SK-N-SH (cell line): ENCODE measurements at regions not wholly inside any gene's neighbourhood (a gene's known extent, or its start where the extent isn't known, plus 50 kb on each side); places are given as distances from the start of the nearest gene placed in this dataset.

Experiments used
- CHD2 ChIP-seq: fragments of 150-350 bp; IDR thresholded peaks from 2 replicates; pipeline ENCODE4 v1.6.1; 2018; ENCODE audit warnings: low read length; ENCODE audit not compliant: partially characterized antibody
- CTCF ChIP-seq: fragments of 200-600 bp; sonication (generic); IDR thresholded peaks from 2 replicates; pipeline ENCODE4 v1.6.1; 2017; ENCODE audit warnings: antibody characterized with exemption, mild to moderate bottlenecking, moderate library complexity
- EP300 ChIP-seq, 2 experiments: IDR thresholded peaks; 2 replicates each; pipeline versions ENCODE4 v1.4.0 to v1.6.1; 2012; ENCODE audit warnings: borderline replicate concordance in 1 of 2, low read depth in 1 of 2, low read length in 1 of 2
- EZH2phosphoT487 ChIP-seq: fragments of 200-600 bp; sonication (generic); IDR thresholded peaks from 2 replicates; pipeline ENCODE4 v1.6.1; 2017; ENCODE audit warnings: low read depth, mixed run types, mild to moderate bottlenecking, antibody characterized with exemption, moderate library complexity, borderline replicate concordance
- JUND ChIP-seq: IDR thresholded peaks from 2 replicates; pipeline ENCODE4 v1.4.0; 2012
- NFIC ChIP-seq: IDR thresholded peaks from 2 replicates; pipeline ENCODE4 v1.4.0; 2012; ENCODE audit warnings: borderline replicate concordance
- PBX3 ChIP-seq: IDR thresholded peaks from 2 replicates; pipeline ENCODE4; 2012
- POLR2AphosphoS5 ChIP-seq: IDR thresholded peaks from 2 replicates; pipeline ENCODE4 v1.6.1; 2012; ENCODE audit warnings: low read depth, low read length
- RAD21 ChIP-seq: IDR thresholded peaks from 2 replicates; pipeline ENCODE4 v1.6.1; 2012; ENCODE audit warnings: mild to moderate bottlenecking, low read length
- REST ChIP-seq: IDR thresholded peaks from 2 replicates; pipeline ENCODE4 v1.6.1; 2012; ENCODE audit warnings: mild to moderate bottlenecking, low read depth, low read length, moderate library complexity
- SIN3A ChIP-seq: IDR thresholded peaks from 2 replicates; pipeline ENCODE4 v1.6.1; 2012; ENCODE audit warnings: low read depth, mild to moderate bottlenecking, low read length, moderate library complexity, borderline replicate concordance
- TCF12 ChIP-seq: IDR thresholded peaks from 2 replicates; pipeline ENCODE4 v1.4.0; 2012
- YY1 ChIP-seq: IDR thresholded peaks from 2 replicates; pipeline ENCODE4 v1.4.0; 2012; ENCODE audit warnings: low read depth, mild to moderate bottlenecking
- ZBTB33 ChIP-seq: IDR thresholded peaks from 2 replicates; pipeline ENCODE4 v1.4.0; 2012; ENCODE audit warnings: low read depth, borderline replicate concordance

GRCh38 chr5:17929171-17929570 is 294.9 kb downstream of the TAF11L14 start:
- TF ChIP-seq REST (no peak), EP300 (IDR thresholded peaks at IDR 0.05; ENCODE audit: borderline replicate concordance in 1 of 2, low read depth in 1 of 2, low read length in 1 of 2) (no peak), CTCF (no peak), YY1 (no peak), CHD2 (no peak), POLR2AphosphoS5 (no peak), RAD21 (no peak), PBX3 (no peak), SIN3A (no peak), EZH2phosphoT487 (no peak), TCF12 (no peak), JUND (no peak), ZBTB33 (no peak), NFIC (no peak)
